ENCODE measurements at regions not wholly inside any gene's neighbourhood (a gene's known extent, or its start where the extent isn't known, plus 50 kb on each side); places are given as distances from the start of the nearest gene placed in this dataset.

DNA sequence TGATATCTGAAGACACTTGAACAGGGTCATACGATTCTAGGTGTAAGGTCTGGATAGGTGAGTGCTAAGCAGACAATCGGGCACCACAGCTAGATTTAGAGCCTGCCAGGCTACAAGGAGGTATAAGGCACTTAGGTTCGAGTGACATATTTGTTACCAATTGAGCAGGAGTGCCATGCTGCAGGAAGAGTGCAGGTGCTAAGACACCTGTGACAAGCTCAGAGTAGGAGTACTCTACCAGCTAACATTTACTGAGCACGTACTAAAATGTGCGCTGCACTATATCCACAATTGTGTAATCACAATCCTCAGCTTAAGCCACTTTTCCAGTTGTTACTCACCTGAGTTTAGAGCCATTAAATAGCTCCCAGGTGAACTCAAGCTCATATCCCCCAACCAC lies 227.8 kb upstream of the MOCS1 start:
- Histone ChIP-seq H3K36me3 (ENCODE audit: insufficient read depth, low read length) (no peaks in the 10 kb centered on the region), H3K79me2 (ENCODE audit: insufficient read depth, low read length) (no peaks in the 10 kb centered on the region), H3K4me2 (ENCODE audit: insufficient read depth, low read length) (no peak overlapping the region), H3K4me3 (ENCODE audit: insufficient read depth, low read length) (no peak overlapping the region), H3K4me1 (ENCODE audit: insufficient read depth, low read length) (no peaks in the 10 kb centered on the region), H4K20me1 (ENCODE audit: insufficient read depth, low read length) (no peaks in the 10 kb centered on the region), H3K27me3 (ENCODE audit: insufficient read depth, low read length) (no peaks in the 10 kb centered on the region), H3K9me3 (ENCODE audit: low read depth, low read length) (no peaks in the 10 kb centered on the region), H2AFZ (ENCODE audit: low read length) (no peak overlapping the region), H3K27ac (ENCODE audit: low read depth, low read length) (no peak overlapping the region)
- TF ChIP-seq, protein P1, sequence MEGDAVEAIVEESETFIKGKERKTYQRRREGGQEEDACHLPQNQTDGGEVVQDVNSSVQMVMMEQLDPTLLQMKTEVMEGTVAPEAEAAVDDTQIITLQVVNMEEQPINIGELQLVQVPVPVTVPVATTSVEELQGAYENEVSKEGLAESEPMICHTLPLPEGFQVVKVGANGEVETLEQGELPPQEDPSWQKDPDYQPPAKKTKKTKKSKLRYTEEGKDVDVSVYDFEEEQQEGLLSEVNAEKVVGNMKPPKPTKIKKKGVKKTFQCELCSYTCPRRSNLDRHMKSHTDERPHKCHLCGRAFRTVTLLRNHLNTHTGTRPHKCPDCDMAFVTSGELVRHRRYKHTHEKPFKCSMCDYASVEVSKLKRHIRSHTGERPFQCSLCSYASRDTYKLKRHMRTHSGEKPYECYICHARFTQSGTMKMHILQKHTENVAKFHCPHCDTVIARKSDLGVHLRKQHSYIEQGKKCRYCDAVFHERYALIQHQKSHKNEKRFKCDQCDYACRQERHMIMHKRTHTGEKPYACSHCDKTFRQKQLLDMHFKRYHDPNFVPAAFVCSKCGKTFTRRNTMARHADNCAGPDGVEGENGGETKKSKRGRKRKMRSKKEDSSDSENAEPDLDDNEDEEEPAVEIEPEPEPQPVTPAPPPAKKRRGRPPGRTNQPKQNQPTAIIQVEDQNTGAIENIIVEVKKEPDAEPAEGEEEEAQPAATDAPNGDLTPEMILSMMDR (IDR thresholded peaks at IDR 0.05; ENCODE audit: extremely low read depth, low read depth, low read length) = no peak
- no peak for DNase-seq (ENCODE audit: insufficient read length, low spot score, missing footprints)

DNA sequence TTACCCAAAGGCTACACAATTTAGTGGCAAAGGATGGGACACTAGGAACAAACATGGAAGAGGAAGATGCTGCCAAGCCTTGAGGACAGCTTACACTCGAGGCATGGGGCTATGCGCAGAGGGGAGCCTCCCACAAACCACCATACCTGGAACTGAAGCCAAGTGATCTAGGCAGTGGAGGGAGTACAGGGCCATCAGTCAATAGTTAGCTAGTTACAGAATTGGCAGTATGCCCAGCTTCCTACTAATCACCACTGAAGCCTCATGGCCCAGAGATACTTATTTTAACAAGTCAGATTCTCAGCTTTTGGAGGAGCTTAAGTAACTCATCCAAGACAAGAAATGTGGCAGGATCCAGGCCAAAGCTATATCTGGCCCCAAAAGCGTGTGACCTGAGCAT lies 226.6 kb upstream of the MOCS1 start:
- TF ChIP-seq, protein P1 (IDR thresholded peaks at IDR 0.05; ENCODE audit: extremely low read depth, low read depth, low read length) = no peak
- H3K4me1 ChIP-seq (ENCODE audit: insufficient read depth, low read length) = no peaks in the 10 kb centered on the region
- H3K36me3 ChIP-seq (ENCODE audit: insufficient read depth, low read length) = no peaks in the 10 kb centered on the region
- no peak for DNase-seq (ENCODE audit: insufficient read length, low spot score, missing footprints)
- no peaks in the 10 kb centered on the region for H4K20me1 ChIP-seq (ENCODE audit: insufficient read depth, low read length)
- no peaks in the 10 kb centered on the region for H3K27me3 ChIP-seq (ENCODE audit: insufficient read depth, low read length)
- no peaks in the 10 kb centered on the region for H3K9me3 ChIP-seq (ENCODE audit: low read depth, low read length)
- H3K27ac ChIP-seq (ENCODE audit: low read depth, low read length) = no peak overlapping the region
- no peak overlapping the region for H3K4me3 ChIP-seq (ENCODE audit: insufficient read depth, low read length)
- no peaks in the 10 kb centered on the region for H3K79me2 ChIP-seq (ENCODE audit: insufficient read depth, low read length)
- no peak overlapping the region for H2AFZ ChIP-seq (ENCODE audit: low read length)
- H3K4me2 ChIP-seq (ENCODE audit: insufficient read depth, low read length) = no peak overlapping the region

DNA sequence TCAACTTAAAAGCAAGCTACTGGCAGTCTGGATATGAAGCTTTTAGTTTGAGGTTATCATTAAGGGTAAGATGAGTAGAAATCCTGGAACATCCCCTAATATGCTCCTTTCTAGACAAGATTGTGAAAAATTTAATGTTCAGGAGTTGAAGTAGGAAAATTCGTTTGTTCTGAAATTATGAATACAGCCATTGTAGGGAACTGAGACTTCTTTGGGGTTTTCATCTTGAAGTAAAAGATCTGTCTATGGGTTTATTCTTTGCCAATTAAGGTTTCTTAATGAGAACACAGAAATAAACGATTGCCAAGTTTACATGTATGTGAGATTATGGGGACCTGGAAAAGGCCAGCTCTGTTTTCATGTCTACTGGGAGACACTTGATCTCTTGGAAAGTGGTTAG lies 225.6 kb upstream of the MOCS1 start:
- no peaks in the 10 kb centered on the region for H3K27me3 ChIP-seq (ENCODE audit: insufficient read depth, low read length)
- H2AFZ ChIP-seq (ENCODE audit: low read length) = no peak overlapping the region
- H3K79me2 ChIP-seq (ENCODE audit: insufficient read depth, low read length) = no peaks in the 10 kb centered on the region

DNA sequence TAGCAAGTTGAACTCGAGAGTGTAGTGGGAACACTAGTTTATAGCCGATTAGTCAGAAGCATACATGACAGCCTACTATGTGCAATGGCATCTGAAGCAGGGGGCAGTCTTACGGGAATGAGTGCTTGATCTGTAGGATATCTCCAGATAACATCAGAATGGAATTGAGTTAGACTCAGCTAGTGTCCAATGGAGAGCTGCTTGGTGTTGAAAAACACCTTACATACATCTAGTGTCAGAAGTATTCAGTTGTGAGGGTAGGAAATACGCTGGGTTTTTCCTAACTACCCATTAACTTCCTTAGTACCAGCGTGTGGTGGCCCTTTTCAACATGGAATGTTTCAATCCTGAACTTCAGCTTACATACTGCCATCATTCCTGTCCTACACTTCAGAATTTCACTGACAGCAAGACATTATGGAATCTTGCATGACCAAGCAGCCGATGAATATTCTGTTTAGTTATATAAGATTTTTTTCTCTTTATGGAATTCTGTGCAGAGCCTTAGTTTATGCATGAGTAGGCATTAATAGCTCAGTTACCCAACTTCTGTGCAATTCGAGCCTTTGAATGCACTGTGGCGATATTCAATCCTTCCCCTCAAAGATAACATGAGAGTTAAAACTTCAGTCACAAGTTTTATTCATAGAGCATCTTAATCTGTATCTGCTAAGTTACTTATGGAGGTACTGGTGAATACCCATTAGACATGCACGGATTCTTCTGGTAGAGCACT lies 218.6 kb upstream of the MOCS1 start:
- TF ChIP-seq, protein P1 (IDR thresholded peaks at IDR 0.05; ENCODE audit: extremely low read depth, low read depth, low read length) = no peak
- Histone ChIP-seq H3K36me3 (ENCODE audit: insufficient read depth, low read length) (no peaks in the 10 kb centered on the region), H3K4me3 (ENCODE audit: insufficient read depth, low read length) (no peak overlapping the region), H3K4me1 (ENCODE audit: insufficient read depth, low read length) (no peaks in the 10 kb centered on the region), H3K4me2 (ENCODE audit: insufficient read depth, low read length) (no peak overlapping the region), H2AFZ (ENCODE audit: low read length) (no peak overlapping the region), H3K27ac (ENCODE audit: low read depth, low read length) (no peak overlapping the region), H3K9me3 (ENCODE audit: low read depth, low read length) (no peaks in the 10 kb centered on the region), H3K27me3 (ENCODE audit: insufficient read depth, low read length) (no peaks in the 10 kb centered on the region), H4K20me1 (ENCODE audit: insufficient read depth, low read length) (no peaks in the 10 kb centered on the region), H3K79me2 (ENCODE audit: insufficient read depth, low read length) (no peaks in the 10 kb centered on the region)
- no peak for DNase-seq (ENCODE audit: insufficient read length, low spot score, missing footprints)

More for the DNA sequence above, 225.6 kb upstream of the MOCS1 start:
- Histone ChIP-seq H3K4me3 (ENCODE audit: insufficient read depth, low read length) (no peak overlapping the region), H3K4me1 (ENCODE audit: insufficient read depth, low read length) (no peaks in the 10 kb centered on the region), H3K36me3 (ENCODE audit: insufficient read depth, low read length) (no peaks in the 10 kb centered on the region), H3K9me3 (ENCODE audit: low read depth, low read length) (no peaks in the 10 kb centered on the region), H3K27ac (ENCODE audit: low read depth, low read length) (no peak overlapping the region), H3K4me2 (ENCODE audit: insufficient read depth, low read length) (no peak overlapping the region), H4K20me1 (ENCODE audit: insufficient read depth, low read length) (no peaks in the 10 kb centered on the region)
- DNase-seq (ENCODE audit: insufficient read length, low spot score, missing footprints) = no peak
- TF ChIP-seq, protein P1 (IDR thresholded peaks at IDR 0.05; ENCODE audit: extremely low read depth, low read depth, low read length) = no peak
